Kasumi-1 (cell line): ENCODE measurements at regions not wholly inside any gene's neighbourhood (a gene's known extent, or its start where the extent isn't known, plus 50 kb on each side); places are given as distances from the start of the nearest gene placed in this dataset.

Source experiments
- DNase-seq, 2 experiments: peaks; one replicate each; lab custom pipeline; 2025; lab: John Stamatoyannopoulos, UW

DNA sequence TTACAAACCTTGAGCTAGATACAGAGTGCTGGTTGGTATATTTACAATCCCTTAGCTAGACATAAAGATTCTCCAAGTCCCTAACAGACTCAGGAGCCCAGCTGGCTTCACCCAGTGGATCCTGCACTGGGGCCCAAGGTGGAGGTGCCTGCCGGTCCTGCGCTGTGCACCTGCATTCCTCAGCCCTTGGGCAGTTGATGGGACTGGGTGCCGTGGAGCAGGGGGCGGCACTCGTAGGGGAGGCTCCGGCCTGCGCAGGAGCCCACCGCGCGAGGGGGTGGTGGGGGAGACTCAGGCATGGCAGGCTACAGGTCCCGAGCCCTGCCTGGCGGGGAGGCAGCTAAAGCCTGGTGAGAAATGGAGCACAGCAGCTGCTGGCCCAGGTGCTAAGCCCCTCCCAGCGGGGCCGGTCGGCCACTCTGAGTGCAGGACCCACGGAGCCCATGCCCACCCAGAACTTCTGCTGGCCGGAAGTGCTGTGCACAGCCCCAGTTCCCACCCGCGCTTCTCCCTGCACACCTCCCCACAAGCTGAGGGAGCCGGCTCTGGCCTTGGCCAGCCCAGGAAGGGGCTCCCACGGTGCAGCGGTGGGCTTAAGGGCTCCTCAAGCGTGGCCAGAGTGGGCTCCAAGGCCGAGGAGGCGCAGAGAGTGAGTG is 1464.7 kb downstream of the EFNA5 start:
- no peak for DNase-seq

DNA sequence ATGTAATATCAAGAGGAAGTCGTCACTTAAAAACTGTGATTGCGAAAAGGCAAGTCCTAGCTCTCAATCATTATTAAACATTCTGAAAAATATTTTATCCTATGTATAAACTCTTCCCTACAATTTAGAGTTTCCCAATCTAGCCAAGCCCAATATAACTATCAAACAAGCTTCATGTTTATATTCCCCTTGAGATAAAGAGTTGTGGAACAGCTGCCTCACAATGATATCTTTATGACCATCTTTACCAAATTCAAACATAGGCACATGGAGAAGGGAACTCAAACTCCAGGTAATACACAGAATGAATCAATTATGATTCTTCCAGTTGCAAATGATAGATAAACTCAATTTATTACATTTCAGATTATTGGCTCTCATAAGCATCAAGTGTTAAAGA is 1468.7 kb downstream of the EFNA5 start:
- no peak for DNase-seq

DNA sequence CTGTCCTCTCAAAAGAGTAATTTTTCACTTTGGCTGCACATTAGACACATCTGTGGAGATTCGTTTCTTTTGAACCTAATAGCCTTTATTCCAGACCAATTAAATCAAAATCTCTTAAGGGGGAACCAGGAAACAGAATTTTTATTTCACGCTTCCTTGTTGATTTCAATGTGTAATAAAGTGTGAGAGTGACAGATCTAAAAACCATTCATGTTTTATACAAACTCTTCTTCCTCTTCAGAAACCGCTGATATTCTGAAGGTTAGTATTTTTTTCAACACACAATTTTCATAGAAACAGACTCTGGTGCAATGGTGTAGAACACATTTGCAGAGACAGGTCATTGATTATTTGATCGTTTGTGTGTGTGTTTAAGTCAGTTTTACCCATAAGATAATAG is 1469.8 kb downstream of the EFNA5 start:
- no peak for DNase-seq

DNA sequence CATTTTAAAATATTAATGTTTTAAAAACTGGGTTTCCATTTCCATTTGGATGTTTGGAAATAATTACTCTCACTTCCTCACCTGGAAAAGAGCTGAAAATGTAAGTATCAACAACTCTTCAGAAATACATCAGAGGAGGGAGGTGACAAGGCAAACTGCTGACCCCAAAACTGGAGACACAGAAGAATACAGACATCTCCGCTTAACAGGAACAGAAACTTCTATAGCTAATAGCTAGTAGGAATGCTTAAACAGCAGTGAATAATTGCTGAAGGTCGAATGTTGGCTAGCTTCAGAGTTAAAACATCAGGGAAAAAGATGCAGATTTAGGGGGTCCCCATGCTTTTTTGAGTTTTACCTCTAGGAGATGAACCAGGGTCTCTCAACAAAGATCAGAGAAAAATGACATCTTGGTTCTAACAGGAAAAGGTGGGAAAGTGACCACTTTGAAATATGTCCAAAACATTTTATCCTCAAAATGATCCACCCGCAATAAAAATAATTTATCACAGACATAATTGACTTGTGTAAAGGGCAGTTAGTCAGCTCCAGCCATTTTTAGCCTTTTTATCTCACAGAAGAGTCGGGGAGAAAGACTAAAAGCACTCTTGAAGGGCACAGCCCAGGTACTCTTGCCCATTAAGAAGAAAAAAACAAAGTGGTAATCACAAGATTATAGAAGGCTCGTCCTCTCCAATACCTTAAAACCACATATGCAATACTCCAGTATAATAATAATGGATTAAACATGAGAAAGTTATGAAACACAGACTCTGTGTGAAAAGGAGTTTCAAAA is 1474.9 kb downstream of the EFNA5 start:
- no peak for DNase-seq

DNA sequence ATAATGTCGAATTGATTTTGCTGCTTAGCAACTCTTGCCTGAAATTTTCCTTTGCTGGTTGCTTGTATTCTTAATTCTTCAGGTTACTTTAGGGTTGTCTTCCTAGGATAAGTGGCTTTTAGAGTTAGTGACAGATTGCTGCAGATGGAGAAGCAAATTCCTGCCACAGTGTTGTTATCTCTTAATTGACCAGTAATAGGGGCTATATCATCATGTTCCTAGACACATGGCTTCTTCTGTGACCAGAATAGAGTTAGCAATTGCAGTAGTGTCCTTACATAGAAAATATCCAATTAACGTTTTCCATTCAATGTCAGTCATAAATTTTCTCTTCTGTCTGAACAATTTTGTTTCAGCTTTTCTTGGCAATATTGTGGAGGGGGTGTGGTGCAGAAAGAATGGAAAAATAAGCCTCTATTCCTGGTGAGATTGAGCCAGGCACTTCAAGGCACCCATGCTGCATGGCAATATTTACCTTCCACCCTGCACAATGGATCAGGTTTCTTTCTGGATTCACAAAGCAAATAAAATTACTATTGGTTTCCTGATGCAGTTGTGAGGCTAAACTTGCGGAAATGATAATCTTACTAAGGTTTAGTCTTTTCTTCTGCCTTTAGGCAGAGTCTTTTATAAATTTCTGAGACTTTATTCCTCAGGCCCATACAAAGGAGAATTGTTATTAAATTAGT is 1481.5 kb downstream of the EFNA5 start:
- DNase-seq = no peak

DNA sequence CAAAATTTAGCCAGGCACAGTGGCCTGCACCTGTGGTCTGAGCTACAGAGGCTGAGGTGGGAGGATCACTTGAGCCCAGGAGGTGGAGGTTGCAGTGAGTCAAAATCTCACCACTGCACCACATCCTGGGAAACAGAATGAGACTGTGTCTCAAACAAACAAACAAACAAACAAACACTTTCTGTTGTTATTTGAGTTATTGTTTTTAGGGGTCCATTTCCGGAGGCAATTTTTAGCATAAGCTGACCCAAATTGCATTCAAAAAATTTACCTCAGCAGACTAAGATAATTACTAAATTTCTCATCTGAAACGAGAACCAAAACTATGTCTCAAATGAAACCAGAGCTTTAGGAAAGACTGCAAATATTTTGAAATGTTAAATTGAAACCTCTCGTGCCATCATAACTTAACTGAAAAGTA is 1485.1 kb downstream of the EFNA5 start:
- DNase-seq = no peak

DNA sequence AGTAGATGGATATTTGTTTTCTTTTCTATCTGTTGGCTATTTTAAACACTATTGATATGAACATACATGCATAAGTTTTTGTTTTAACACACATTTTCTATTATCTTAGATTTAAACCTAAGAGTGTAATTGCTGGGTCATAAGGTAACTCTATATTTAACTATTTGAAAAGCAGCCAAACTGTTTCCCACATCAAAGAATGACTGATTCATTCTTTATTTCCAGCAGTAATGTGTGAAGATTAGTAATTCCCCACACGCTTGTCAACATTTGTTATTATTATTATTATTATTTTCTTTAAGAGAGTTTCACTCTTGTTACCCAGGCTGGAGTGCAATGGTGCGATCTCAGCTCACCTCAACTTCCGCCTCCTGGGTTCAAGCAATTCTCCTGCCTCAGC is 1495.8 kb downstream of the EFNA5 start:
- no peak for DNase-seq

DNA sequence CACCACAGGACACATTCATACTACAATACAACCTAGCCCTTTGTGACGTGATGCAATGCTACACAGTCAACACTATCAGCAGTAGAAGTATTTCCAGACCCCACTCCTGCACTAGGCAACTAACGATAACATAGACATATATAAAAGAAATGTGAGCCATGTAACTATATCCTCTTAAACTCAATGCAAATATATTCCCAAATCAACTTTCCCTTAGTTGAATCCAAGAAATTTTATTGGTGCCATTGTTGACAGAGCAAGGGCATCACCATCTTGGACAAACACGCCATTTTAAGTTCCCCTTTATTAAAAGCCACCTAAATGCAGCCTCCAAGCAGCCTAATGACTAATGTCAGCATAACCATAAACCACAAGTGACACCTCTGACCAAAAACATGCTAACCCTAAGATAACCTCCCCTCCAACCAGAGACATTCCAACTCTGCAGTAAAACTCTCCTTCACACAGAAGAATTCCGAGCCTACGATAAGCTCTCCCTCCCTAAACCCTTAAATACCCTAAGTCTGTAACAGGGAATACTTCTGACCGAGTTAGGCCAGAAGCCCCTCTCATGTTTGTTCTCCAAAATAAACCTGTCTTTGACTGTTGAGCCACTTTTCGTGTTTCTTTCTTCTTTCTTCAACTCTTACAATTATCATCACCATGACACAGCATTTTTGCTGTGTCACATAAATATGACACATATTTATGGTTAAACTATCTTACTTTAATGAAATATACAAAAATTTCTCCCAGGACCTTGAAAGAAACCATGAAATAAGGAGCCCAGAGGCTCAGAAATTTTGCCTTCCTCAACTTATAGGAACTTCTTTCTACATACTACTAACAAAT is 1497.8 kb downstream of the EFNA5 start:
- no peak for DNase-seq

DNA sequence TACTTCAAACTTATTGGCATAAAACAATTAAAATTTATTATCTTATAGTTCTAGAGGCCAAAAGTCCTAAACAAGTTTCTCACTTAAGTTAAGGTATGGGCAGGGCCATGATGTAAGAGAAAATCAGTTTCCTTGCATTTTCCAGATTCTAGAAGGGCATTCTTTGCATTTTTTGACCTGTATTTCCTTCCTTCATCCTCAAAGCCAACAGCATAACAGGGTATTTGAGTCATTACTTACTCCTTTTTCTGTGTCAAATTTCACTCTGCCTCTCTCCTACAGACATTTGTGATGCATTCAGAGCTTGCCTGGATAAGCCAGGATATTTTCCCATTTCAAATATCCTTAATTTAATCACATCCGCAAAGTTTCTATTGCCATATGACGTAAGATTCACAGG is 1499.0 kb downstream of the EFNA5 start:
- no peak for DNase-seq

DNA sequence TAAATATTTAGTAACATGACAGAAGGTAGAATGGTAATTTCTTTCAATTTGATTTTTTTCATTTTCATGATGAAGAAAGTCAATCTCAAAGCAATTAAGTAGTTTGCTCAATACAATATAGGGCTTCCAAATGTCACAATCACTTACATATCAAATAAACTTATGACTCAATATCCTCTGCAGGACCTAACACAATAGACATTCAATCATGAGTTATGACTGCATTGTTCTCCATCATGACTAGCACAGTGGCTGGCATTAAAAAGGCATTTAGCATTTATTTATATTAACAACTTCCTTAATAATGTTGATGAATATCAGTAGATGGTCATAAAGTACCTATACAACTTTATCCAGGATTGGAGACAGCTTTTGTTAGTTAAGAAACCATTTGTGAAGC is 1499.6 kb downstream of the EFNA5 start:
- no peak for DNase-seq

DNA sequence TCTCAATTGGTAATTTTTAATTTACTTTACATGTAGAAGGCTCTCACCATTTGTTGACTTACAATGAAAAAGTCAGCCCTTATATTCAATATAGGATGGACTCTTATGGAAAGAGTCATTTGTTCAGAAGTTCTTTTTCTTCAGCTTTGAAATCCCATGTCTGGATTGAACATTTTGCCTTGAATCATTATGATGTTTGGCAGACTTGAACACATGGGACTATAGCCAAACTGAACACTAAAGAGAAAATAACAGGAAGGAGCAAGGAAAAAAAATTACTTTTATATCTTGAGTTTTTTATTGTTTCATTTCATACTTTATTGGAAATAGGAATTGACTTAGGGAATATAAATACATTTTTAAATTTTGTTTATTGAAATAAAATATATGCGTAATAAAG is 1503.0 kb downstream of the EFNA5 start:
- DNase-seq = no peak

DNA sequence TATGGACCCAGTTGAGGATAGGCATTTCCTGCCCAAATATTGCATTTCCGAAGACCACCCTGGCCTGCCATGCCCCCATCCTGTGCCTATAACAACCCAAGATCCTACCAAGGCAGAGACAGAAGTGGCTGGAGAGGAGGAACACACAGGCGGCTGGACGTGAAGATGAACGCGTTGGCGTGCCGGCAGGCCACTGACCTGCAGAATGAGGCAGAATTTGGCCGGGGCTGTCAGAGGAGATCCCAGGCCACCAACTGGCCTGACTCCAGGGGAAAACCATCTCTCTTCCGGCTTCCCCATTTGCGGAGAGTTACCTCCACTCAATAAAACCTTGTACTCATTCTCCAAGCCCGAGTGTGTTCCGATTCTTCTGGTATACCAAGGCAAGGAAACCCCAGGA is 1507.5 kb downstream of the EFNA5 start:
- no peak for DNase-seq

DNA sequence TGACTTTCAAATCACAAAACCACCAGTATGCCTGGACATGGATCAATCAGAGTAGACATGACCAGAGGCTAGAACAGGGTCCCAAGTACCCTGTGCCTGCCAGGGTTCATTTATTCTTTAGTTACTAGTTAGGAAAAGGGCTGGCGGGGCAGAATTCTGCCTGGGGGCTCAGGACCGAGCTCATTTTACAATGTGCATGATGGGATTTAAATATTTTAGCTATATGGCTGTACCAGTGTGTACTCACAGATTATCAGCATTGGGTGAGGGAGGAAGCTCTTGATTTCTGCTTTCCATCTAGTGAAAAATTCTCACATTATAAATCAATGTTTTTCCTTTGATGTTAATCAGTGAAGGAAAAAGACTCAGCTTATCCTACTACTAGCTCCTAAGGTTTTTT is 1511.1 kb downstream of the EFNA5 start:
- no peak for DNase-seq

DNA sequence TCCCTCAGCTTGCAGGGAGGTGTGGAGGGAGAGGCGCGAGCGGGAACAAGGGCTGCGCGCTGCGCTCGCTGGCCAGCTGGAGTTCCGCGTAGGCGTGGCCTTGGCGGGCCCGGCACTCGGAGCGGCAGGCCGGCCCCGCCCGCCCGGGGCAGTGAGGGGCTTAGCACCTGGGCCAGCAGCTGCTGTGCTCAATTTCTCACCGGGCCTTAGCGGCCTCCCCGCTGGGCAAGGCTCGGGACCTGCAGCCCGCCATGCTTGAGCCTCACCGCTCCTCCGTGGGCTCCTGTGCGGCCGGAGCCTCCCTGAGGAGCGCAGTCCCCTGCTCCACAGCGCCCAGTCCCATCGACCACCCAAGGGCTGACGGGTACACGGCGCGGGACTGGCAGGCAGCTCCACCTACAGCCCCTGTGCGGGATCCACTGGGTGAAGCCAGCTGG is 1516.4 kb downstream of the EFNA5 start:
- DNase-seq = no peak

DNA sequence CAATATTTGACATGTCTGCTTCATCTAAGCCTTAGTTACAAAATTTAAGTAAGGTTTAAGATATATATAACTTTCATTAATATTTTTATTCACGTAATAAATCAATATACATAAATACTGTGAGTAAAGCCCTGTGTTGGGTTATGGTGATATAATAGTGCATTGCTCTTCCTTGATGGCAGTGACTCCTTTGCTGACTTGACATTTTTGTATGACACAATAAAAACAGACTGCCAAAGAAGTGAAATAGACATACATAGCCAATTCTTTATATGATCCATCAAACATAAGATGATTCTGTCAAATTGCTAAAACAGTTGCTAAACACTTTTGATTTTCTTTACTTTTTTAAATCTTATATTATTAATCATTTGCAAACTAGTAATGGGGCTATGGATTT is 1518.2 kb downstream of the EFNA5 start:
- DNase-seq = no peak

DNA sequence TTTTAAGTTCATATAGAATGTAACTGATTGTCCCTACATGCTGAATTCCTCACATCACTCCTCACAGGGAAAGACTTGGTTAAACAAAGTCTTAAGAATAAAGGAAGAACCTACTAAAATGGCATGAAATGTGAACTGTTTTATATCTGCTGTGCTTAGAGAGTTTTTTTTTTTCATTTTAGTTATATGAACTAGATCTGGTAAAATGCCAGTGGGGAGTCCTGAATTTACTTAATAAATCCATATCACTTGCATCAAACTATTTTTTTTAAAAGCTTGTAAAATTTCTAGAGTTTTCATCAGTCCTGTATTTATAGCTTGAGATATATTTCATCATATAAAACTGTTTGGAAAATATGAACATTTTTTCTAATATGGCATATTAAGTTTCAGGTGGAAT is 1528.6 kb downstream of the EFNA5 start:
- no peak for DNase-seq

DNA sequence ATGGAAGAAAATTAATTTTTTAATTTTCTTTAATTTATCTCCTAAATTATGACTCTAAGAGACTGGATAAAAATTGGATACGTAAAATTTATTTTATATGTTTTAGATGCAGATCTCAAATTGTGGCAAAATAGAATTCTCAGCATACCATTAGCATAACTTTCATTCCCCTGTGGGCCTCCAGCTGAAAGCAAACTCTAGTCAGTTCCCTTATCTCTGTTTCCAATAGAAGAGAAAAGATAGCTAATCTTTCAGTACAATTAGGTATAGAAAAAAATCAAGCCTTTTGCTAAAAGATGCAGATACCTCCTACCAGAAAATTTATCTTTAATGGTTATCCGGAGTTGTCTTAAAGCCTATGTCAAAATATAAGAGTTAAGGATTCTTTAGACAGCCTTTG is 1530.6 kb downstream of the EFNA5 start:
- no peak for DNase-seq

DNA sequence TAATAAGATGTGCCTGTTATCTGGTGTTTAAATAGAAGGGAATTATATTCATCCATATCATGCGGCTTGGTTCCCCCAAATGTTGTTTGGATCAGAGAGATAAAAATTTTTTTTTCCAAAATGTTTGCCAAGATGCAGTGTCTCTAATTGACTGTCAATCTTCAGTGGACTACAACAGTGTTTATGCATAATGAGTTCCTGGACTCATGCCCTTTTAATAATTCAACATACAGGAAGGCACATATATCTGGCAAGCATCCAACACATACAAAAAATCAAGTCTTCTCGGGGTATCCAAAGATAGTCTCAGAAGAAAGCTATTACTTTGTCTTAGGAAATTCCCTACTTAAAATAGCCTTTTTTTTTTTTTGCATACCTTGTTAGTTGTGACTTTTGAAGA is 1534.7 kb downstream of the EFNA5 start:
- DNase-seq = no peak

DNA sequence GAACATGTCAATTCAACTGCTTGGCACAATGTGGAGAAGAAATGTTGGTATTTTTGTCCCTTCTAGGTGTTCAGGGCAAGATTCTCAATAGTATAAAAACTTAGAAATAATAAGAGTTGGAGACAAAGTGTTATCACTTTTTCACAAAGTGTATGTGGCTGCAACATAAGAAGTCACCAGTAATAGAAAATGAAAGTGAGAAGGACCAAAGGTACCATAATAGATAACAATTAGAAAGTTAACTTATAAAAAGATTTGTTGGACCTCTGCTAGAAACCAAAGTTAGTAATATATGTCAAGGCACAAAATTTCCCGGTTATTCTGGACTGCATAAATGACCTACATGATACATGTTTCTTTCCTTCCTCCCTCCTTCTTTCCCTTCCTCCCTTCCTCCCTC is 1535.3 kb downstream of the EFNA5 start:
- no peak for DNase-seq

DNA sequence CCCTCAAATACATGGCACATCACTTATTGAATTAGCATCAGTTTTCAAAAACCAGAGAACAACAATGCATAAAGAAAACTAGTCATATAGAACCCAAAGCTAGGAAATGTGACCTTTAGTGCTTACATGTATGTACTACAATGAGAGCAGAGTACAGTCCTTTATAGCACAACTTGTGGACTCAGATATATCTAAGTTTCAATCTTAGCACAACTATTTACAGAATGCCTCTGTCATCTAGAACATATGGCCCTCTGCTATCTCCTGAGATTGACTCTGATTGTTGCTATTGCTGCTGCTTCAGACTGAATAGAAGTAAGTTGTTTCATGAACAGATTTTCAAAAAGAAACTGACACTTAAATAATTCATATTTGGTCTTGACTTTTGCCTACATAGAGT is 1536.2 kb downstream of the EFNA5 start:
- DNase-seq = no peak

DNA sequence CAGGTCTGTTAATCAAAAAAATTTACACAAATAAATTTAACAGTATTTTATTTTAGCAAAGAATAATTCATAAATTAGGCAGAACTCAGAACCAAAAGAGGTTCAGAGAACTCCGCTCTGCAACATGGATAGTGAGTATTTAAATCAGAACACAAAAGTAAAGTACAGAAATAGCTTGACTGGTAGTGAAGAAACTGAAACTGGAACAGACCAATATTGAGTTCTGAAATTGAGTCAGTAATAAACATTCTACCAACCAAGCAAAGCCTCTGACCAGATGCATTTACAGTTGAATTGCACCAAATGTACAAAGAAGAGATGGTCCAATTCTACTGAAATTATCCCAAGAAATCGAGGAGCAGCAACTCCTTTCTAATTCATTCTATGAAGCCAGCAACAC is 1542.8 kb downstream of the EFNA5 start:
- no peak for DNase-seq

DNA sequence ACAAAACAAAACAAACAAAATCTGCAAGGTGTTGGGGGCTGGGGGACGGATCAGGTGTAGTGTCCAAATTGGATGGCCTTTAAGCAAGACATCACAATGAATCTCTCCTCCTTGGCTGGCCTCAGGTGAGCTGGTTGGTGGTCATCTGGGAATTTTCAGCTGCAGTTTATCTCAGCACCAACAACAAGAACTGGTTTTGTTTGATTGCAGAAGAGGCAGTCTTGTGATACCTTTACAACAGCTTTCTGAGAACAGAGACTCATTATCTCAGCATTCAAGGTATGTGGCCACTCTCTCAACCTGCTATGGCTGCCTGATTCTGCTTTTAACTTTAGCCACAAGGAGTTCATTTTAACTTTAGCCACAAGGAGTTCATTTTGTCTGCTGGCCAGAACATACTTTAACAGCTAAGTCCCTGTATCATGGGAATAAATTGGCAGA is 1543.4 kb downstream of the EFNA5 start:
- no peak for DNase-seq
